DMS153 (cell line): ENCODE measurements at regions not wholly inside any gene's neighbourhood (a gene's known extent, or its start where the extent isn't known, plus 50 kb on each side); places are given as distances from the start of the nearest gene placed in this dataset.
A peak's percentile ranks its signal among the peaks of the same experiment; 100 is the strongest.
"Not testable (repeated sequence)": the region's sequence is repeated elsewhere in the genome, so short reads cannot be mapped to it uniquely, and the experiment has no call there.

ENCODE experiments used
- DNase-seq: peaks from one replicate; lab custom pipeline; 2025; lab: John Stamatoyannopoulos, UW

DNA sequence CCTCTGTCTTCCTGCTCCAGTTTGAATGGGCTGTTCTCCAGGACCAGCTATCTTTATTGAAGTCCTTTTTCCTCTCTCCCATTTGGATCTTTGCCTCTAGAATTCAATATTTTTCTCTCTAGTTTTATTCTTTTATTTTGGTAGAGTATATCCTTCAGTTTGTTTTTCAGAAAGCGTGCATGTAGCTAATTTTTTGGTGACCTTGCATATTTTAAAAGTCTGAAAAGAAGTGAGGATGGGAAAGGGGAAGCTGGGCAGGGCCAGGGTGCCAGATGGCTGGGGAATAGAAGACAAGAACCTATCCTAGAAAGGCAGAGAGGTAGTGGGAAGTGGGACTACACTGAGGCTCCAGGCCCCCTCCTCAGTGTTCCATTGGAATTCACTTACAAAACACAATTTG lies 95.0 kb upstream of the ZBED5 start:
- no peak for DNase-seq

DNA sequence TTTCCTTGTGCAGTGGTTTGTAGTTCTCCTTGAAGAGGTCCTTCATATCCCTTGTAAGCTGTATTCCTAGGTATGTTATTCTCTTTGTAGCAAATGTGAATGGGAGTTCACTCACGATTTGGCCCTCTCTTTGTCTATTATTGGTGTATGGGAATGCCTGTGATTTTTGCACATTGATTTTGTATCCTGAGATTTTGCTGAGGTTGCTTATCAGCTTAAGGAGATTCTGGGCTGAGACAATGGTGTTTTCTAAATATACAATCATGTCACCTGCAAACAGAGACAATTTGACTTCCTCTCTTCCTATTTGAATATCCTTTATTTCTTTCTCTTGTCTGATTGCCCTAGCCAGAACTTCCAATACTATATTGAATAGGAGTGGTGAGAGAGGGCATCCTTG lies 90.1 kb upstream of the ZBED5 start:
- DNase-seq = not testable (repeated sequence)

DNA sequence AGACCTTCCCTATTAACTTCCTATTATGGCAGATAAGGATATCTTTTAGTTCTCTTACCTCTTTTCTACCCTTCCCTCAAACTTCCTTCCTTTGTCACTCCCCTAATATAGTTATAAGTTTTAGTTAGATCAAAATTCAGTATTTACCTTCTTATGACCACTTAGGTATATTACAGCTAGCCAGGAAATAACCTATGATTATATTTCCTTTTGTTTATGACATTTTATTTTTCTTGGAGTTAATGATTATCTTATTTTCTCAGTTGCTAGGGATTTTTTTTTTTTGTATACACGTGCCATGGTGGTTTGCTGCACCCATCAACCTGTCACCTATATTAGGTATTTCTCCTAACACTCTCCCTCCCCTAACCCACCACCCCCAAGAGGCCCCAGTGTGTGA lies 88.2 kb upstream of the ZBED5 start:
- no peak for DNase-seq

DNA sequence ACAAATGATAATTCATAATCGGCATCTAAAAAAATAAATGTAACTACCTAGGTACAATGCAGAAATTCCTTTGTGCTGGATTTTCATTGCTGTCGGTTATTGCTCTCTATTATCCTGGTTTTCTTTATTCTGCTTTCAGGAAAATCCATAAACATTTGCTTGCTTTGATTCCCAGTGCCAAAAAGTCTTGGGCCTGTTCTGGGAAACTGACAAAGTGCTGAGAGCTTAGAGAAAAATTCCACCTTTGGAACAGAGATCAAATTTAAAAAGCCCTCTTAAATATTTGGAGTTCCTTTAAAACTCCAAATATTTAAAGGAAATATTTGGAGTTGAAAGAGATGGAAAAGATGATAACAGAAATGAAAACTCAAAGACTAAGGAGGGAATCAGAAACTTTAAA lies 87.3 kb upstream of the ZBED5 start:
- DNase-seq = no peak

DNA sequence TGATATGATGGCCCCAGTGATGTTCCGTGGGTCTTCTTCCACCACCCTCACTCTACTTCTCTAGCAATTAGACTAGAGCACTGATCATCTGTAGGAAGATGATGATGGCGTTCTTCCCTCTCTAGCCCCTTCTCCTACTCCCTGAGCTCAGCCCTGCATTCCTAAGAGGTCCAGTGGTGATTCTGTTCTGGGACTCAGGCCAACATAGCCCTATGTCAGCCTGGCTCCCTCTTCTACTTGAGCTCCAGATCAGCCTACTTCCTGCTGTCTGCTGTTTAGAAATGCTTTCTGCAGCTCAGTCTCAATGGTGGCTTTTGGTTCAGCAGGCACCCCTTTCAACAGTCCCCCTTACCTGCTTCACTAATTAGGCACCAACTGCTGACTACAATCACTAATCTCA lies 86.1 kb upstream of the ZBED5 start:
- no peak for DNase-seq

DNA sequence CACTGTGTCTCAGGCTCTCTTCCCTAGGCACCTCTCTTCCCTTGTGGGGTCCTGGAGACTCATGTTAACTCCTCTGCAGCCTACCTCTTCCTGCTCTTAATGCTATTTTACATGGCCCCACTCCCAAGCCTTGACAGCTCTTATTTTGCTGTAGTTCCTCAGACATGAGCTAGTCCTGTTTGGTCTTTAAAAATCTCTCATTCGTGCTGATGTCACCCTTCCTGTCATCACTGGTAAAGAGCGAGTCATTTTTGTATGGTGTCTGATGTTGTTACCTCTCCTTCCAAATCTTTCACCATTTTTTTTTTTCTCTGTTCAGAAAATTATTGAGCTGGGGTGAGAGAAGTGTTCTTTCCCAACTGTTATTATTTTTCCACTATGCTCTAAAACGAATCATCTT lies 84.8 kb upstream of the ZBED5 start:
- no peak for DNase-seq

- DNase-seq = no peak
Measured at GRCh38 chr11:10941871-10942270, 84.0 kb upstream of the ZBED5 start.

- no peak for DNase-seq
Measured at GRCh38 chr11:10941414-10941813, 83.6 kb upstream of the ZBED5 start.

DNA sequence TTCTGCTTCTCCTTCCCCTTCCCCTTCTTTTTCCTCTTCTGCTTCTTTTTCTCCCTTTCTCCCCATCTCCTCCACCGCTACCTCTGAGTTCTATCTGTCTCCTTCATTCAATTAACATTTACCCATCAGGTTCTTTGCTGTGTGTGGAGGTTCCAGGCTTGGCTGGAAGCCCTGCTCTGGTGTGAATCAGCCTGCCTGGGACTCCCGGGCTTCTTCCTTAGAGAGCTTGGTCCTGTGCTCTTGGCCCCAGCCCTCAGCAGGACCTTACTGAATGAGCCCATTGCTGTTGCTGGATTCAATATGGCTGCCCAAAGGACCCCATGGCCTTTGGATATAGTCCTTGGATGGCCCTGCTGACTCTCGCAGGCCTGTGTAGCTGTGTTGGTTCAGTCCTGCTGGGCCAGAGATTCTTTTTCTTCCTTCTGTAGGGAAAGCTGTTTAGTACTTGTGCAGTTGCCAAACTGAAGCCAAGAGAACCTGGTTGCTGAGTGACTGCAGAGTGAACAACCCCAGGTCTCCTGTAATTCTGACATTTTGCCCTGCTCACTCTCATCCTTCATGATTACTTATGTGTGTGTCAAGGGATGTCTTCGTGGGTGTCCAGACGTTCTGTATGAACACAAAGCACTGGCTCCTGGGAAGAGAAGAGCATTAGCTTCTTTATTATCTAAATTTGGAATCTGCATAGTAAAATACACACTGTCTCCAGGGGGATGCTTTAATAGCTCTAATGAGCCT lies 81.0 kb upstream of the ZBED5 start:
- DNase-seq = no peak

DNA sequence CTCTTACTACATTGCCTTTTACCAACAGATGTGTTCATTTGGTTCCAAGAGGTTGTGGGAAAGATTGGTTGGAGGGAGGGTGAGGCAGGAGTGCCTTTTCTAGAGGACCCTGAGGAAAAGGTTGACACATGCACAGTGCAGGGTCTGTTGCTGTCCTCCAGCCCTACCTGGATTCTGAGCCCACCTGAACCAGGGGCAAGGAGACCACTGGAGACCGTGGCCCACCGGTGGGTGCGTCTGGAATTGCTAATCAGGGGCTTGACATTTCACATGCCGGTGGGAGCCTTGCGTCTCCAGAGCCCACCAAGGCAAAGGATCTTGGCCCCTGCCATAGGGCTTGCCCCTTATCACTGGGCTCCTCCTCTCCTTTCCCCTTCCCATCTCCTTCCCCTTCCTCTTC lies 80.4 kb upstream of the ZBED5 start:
- no peak for DNase-seq

GRCh38 chr11:10937385-10937771 lies 79.5 kb upstream of the ZBED5 start:
- DNase-seq = no peak

- DNase-seq = no peak
Measured at GRCh38 chr11:10936626-10937384, 79.0 kb upstream of the ZBED5 start.

- no peak for DNase-seq
Measured at GRCh38 chr11:10935015-10935559, 77.2 kb upstream of the ZBED5 start.

DNA sequence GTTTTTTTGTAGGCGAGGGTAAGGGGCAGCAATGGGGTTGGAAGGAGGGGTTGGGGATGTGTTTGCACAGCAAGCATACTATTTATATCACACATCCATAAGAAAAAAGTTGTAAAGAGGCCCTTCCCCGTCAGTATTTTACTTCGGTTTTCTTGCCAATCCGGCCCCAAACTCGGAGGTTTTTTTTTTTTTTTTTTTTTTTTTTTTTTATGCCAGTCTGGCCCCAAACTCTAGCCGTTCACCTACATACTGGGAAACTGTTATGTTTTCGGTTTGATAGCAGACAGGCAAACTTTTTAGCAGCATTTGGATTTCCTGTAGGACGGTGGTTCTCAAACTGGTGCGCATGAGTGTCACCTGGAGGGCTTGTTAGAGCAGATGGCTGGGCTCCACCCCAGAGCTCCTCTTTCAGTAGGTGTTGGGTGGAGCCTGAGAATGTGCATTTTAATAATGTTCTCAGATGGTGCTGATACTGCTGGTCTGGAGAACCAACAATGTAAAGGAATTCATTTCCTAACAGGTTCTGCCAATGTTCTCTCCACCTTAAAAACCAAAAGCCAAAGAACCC lies 76.5 kb upstream of the ZBED5 start:
- DNase-seq = no peak

- DNase-seq = peak; percentile 88
Measured at GRCh38 chr11:10933455-10934292, 75.8 kb upstream of the ZBED5 start.

DNA sequence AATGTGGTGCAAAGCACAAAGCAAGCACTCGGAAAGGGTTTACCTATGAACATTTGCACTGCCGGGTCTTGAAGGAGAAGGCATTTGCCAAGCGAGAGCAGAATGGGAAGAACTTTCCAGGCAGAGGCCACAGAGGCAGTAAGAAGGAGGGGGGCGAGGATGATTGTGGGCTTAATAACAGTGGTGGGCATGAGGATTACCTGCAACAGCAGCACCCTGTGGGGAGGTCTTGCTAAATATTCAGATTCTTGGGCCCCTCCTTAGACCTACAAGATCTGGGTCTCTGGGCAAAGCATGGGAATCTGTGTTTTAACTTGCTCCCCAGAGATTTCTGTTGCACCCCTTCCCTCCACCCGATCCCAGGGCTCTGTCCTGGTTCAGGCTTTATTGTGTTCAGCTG lies 75.1 kb upstream of the ZBED5 start:
- DNase-seq = no peak

DNA sequence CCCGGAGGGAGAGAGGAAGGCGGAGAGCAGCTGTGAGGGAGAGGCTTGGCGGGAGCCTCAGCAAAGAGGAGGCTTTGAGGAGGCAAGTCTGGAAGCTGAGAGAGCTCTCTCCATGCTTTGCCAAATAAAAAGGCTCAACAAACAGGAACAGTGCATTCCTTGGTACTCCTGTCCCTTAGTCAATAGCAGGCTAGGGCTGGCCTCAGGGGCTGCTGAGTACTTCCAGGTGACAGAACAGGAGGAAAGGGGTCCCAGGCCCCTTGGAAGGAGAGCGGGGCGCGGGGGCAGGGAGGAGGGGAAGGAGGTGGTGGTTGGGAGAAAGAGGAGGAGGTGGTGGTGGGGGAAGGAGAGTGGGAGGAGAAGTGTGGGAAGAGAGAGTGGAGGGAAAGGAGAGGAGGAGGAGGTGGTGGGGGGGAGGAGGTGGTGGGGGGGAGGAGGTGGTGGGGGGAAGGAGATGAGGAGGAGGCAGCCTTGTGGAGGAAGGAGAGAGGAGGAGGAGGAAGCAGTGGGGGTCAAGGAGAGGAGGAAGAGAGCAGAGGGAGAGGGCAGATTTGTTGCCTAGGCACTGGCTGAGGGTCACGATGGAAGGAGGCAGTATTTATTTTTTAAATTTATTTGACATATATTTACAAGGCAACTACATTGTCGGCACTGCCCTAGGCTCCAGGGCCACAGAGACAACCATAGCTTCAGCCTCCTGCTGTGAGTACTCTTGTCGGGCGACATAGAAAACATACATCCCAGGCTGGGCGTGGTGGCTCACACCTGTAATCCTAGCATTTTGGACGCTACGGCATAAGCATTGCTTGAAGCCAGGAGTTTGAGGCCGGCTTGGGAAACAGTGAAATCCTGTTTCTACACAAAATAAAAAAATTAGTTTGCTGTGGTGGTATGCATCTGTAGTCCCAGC lies 74.2 kb upstream of the ZBED5 start:
- no peak for DNase-seq

GRCh38 chr11:10930972-10931760 lies 73.3 kb upstream of the ZBED5 start:
- DNase-seq = peak; percentile 35

DNA sequence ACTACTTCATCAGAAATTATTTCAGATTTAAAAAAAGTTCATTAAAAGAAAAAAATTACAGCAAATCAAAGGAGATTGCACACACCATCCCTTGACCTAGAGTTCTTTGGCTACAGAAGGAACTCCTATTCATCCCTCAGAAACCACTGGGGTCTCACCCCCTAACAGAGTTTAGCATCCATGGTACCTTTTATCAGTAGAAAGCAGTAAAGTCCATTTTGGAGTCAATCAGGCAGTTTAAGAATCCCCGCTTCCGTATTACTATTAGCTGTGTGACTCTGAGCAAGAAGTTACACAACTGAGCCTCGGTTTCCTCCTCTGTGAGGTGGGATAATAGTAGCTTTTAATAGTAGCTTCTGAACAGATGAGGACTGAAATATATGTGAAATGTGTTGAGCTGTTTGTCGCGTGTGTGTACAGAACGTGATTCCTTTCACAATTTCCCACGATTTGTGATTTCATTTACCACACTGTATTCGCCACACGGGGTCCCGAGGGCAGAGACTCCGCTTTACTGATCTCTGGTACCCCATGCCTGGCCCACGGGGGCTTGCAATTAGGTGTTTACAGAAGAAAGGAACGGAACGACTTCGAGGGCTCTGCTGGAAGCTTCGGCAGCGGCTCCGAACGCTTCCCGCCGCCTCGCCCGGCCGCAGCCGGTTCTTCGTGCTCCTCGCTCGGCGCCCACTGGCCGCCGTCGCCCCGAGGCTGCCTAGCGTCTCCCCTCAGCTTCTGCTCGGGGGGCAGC lies 72.5 kb upstream of the ZBED5 start:
- DNase-seq = no peak

- DNase-seq = no peak
Measured at GRCh38 chr11:10927538-10927937, 69.7 kb upstream of the ZBED5 start.
